ENCODE measurements at regions not wholly inside any gene's neighbourhood (a gene's known extent, or its start where the extent isn't known, plus 50 kb on each side); places are given as distances from the start of the nearest gene placed in this dataset.

GRCh38 chr4:136838607-136839006 is 693.7 kb downstream of the PCDH18 start:
- no peak for TF ChIP-seq POLR2A (IDR thresholded peaks at IDR 0.05)
- TF ChIP-seq, protein P1, sequence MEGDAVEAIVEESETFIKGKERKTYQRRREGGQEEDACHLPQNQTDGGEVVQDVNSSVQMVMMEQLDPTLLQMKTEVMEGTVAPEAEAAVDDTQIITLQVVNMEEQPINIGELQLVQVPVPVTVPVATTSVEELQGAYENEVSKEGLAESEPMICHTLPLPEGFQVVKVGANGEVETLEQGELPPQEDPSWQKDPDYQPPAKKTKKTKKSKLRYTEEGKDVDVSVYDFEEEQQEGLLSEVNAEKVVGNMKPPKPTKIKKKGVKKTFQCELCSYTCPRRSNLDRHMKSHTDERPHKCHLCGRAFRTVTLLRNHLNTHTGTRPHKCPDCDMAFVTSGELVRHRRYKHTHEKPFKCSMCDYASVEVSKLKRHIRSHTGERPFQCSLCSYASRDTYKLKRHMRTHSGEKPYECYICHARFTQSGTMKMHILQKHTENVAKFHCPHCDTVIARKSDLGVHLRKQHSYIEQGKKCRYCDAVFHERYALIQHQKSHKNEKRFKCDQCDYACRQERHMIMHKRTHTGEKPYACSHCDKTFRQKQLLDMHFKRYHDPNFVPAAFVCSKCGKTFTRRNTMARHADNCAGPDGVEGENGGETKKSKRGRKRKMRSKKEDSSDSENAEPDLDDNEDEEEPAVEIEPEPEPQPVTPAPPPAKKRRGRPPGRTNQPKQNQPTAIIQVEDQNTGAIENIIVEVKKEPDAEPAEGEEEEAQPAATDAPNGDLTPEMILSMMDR (IDR thresholded peaks at IDR 0.05), result no peak
